ENCODE measurements at regions not wholly inside any gene's neighbourhood (a gene's known extent, or its start where the extent isn't known, plus 50 kb on each side); places are given as distances from the start of the nearest gene placed in this dataset.
"Not testable (repeated sequence)": the region's sequence is repeated elsewhere in the genome, so short reads cannot be mapped to it uniquely, and the experiment has no call there.

GRCh38 chrX:108945883-108946523, 209.6 kb upstream of the IRS4 start:
- no peaks in the 10 kb centered on the region for H3K36me3 ChIP-seq (ENCODE audit: control insufficient read depth in 4 of 4, insufficient read depth in 4 of 4, low read length in 4 of 4)
- H3K4me1 ChIP-seq (ENCODE audit: control insufficient read depth in 5 of 5, insufficient read depth in 5 of 5, low read length in 5 of 5): no peaks in the 10 kb centered on the region
- TF ChIP-seq CTCF (IDR thresholded peaks at IDR 0.05; ENCODE audit: control extremely low read depth, extremely low read depth): no peak
- peaks cover 0 to 4% (median 0%) of the 10 kb centered on the region in 4 donors for H3K9me3 ChIP-seq (ENCODE audit: control insufficient read depth in 4 of 4, insufficient read depth in 3 of 4, low read length in 3 of 4)
- ATAC-seq (ENCODE audit: insufficient read depth, low FRiP score): no peak
- WGBS, 2 donors: 67 to 94% methylated on average over 2 to 3 of the region's 3 CpGs
- DNase-seq: no peak
- no peak overlapping the region for H3K27ac ChIP-seq (ENCODE audit: low read depth in 1 of 2, low read length in 1 of 2)
- H3K9ac ChIP-seq (ENCODE audit: insufficient read depth in 1 of 2, low read length in 2 of 2): no peak overlapping the region
- peaks cover 0 to 12% (median 0%) of the 10 kb centered on the region in 3 donors for H3K27me3 ChIP-seq (ENCODE audit: control insufficient read depth in 3 of 3, insufficient read depth in 3 of 3, low read length in 2 of 3)
- H3K4me3 ChIP-seq: no peak overlapping the region

GRCh38 chrX:108914791-108915190, 178.4 kb upstream of the IRS4 start:
- Histone ChIP-seq H3K9me3 (ENCODE audit: control insufficient read depth in 4 of 4, insufficient read depth in 3 of 4, low read length in 3 of 4) (no peaks in the 10 kb centered on the region), H3K36me3 (ENCODE audit: control insufficient read depth in 4 of 4, insufficient read depth in 4 of 4, low read length in 4 of 4) (no peaks in the 10 kb centered on the region), H3K4me1 (ENCODE audit: control insufficient read depth in 5 of 5, insufficient read depth in 5 of 5, low read length in 5 of 5) (no peaks in the 10 kb centered on the region), H3K9ac (ENCODE audit: insufficient read depth in 1 of 2, low read length in 2 of 2) (no peak overlapping the region), H3K27me3 (ENCODE audit: control insufficient read depth in 3 of 3, insufficient read depth in 3 of 3, low read length in 2 of 3) (no peaks in the 10 kb centered on the region), H3K27ac (ENCODE audit: low read depth in 1 of 2, low read length in 1 of 2) (no peak overlapping the region), H3K4me3 (no peak overlapping the region)
- no peak for ATAC-seq (ENCODE audit: insufficient read depth, low FRiP score)
- DNase-seq: no peak
- no peak for TF ChIP-seq CTCF (IDR thresholded peaks at IDR 0.05; ENCODE audit: control extremely low read depth, extremely low read depth)

- not testable (repeated sequence) for H3K4me1 ChIP-seq (ENCODE audit: control insufficient read depth in 5 of 5, insufficient read depth in 5 of 5, low read length in 5 of 5); ATAC-seq (ENCODE audit: insufficient read depth, low FRiP score); H3K27me3 ChIP-seq (ENCODE audit: control insufficient read depth in 3 of 3, insufficient read depth in 3 of 3, low read length in 2 of 3); H3K27ac ChIP-seq (ENCODE audit: low read depth in 1 of 2, low read length in 1 of 2); H3K4me3 ChIP-seq; H3K36me3 ChIP-seq (ENCODE audit: control insufficient read depth in 4 of 4, insufficient read depth in 4 of 4, low read length in 4 of 4); H3K9me3 ChIP-seq (ENCODE audit: control insufficient read depth in 4 of 4, insufficient read depth in 3 of 4, low read length in 3 of 4); DNase-seq; H3K9ac ChIP-seq (ENCODE audit: insufficient read depth in 1 of 2, low read length in 2 of 2)
- 87 to 96% methylated on average over 5 of the region's 5 CpGs for whole genome bisulfite sequencing, 2 donors
Observed at GRCh38 chrX:108903831-108904230, 167.5 kb upstream of the IRS4 start.

GRCh38 chrX:108900333-108900732, 164.0 kb upstream of the IRS4 start:
- ATAC-seq (ENCODE audit: insufficient read depth, low FRiP score): no peak
- Histone ChIP-seq H3K9ac (ENCODE audit: insufficient read depth in 1 of 2, low read length in 2 of 2) (no peak overlapping the region), H3K27me3 (ENCODE audit: control insufficient read depth in 3 of 3, insufficient read depth in 3 of 3, low read length in 2 of 3) (no peaks in the 10 kb centered on the region), H3K4me1 (ENCODE audit: control insufficient read depth in 5 of 5, insufficient read depth in 5 of 5, low read length in 5 of 5) (no peaks in the 10 kb centered on the region), H3K36me3 (ENCODE audit: control insufficient read depth in 4 of 4, insufficient read depth in 4 of 4, low read length in 4 of 4) (no peaks in the 10 kb centered on the region), H3K9me3 (ENCODE audit: control insufficient read depth in 4 of 4, insufficient read depth in 3 of 4, low read length in 3 of 4) (peaks cover 0 to 6% (median 2%) of the 10 kb centered on the region in 4 donors), H3K27ac (ENCODE audit: low read depth in 1 of 2, low read length in 1 of 2) (no peak overlapping the region), H3K4me3 (no peak overlapping the region)
- no peak for DNase-seq
- TF ChIP-seq CTCF (IDR thresholded peaks at IDR 0.05; ENCODE audit: control extremely low read depth, extremely low read depth): no peak
- 45 to 82% methylated on average over 1 of the region's 1 CpG for whole genome bisulfite sequencing, 2 donors

GRCh38 chrX:108896349-108896748, 160.0 kb upstream of the IRS4 start:
- not testable (repeated sequence) for H3K27ac ChIP-seq (ENCODE audit: low read depth in 1 of 2, low read length in 1 of 2); H3K4me1 ChIP-seq (ENCODE audit: control insufficient read depth in 5 of 5, insufficient read depth in 5 of 5, low read length in 5 of 5); H3K36me3 ChIP-seq (ENCODE audit: control insufficient read depth in 4 of 4, insufficient read depth in 4 of 4, low read length in 4 of 4); H3K27me3 ChIP-seq (ENCODE audit: control insufficient read depth in 3 of 3, insufficient read depth in 3 of 3, low read length in 2 of 3); H3K9ac ChIP-seq (ENCODE audit: insufficient read depth in 1 of 2, low read length in 2 of 2); H3K4me3 ChIP-seq; DNase-seq; ATAC-seq (ENCODE audit: insufficient read depth, low FRiP score)
- peaks cover 0 to 17% (median 4%) of the 10 kb centered on the region in 4 donors for H3K9me3 ChIP-seq (ENCODE audit: control insufficient read depth in 4 of 4, insufficient read depth in 3 of 4, low read length in 3 of 4)
